ENCODE measurements at regions not wholly inside any gene's neighbourhood (a gene's known extent, or its start where the extent isn't known, plus 50 kb on each side); places are given as distances from the start of the nearest gene placed in this dataset.

- TF ChIP-seq, protein P1, sequence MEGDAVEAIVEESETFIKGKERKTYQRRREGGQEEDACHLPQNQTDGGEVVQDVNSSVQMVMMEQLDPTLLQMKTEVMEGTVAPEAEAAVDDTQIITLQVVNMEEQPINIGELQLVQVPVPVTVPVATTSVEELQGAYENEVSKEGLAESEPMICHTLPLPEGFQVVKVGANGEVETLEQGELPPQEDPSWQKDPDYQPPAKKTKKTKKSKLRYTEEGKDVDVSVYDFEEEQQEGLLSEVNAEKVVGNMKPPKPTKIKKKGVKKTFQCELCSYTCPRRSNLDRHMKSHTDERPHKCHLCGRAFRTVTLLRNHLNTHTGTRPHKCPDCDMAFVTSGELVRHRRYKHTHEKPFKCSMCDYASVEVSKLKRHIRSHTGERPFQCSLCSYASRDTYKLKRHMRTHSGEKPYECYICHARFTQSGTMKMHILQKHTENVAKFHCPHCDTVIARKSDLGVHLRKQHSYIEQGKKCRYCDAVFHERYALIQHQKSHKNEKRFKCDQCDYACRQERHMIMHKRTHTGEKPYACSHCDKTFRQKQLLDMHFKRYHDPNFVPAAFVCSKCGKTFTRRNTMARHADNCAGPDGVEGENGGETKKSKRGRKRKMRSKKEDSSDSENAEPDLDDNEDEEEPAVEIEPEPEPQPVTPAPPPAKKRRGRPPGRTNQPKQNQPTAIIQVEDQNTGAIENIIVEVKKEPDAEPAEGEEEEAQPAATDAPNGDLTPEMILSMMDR (IDR thresholded peaks at IDR 0.05) = no peak
- Histone ChIP-seq H3K4me1 (peaks cover 0 to 16% of the 10 kb centered on the region in 2 donors), H3K27ac (peak overlapping the region; percentile 49 to 57), H3K4me3 (no peak overlapping the region), H3K27me3 (no peaks in the 10 kb centered on the region), H3K36me3 (no peaks in the 10 kb centered on the region), H3K9me3 (no peaks in the 10 kb centered on the region)
- intact Hi-C loops (cut with DNase I) = loop anchor here (5.0 kb wide), 2 partner anchors 50 to 80 kb away; no protein-coding TSS in a partner anchor
- no peak for DNase-seq (ENCODE audit: low spot score in 2 of 2)
Observed at GRCh38 chr4:72817012-72817411, 248.0 kb upstream of the ADAMTS3 start.

- Histone ChIP-seq H3K27ac (no peak overlapping the region), H3K4me1 (peaks cover 0 to 9% of the 10 kb centered on the region in 2 donors), H3K4me3 (no peak overlapping the region), H3K27me3 (no peaks in the 10 kb centered on the region), H3K9me3 (no peaks in the 10 kb centered on the region), H3K36me3 (no peaks in the 10 kb centered on the region)
- intact Hi-C loops (cut with DNase I) = no loop called here
- DNase-seq (ENCODE audit: low spot score in 2 of 2) = no peak
- TF ChIP-seq, protein P1 (IDR thresholded peaks at IDR 0.05) = no peak
Observed at GRCh38 chr4:72814241-72814640, 245.2 kb upstream of the ADAMTS3 start.

DNA sequence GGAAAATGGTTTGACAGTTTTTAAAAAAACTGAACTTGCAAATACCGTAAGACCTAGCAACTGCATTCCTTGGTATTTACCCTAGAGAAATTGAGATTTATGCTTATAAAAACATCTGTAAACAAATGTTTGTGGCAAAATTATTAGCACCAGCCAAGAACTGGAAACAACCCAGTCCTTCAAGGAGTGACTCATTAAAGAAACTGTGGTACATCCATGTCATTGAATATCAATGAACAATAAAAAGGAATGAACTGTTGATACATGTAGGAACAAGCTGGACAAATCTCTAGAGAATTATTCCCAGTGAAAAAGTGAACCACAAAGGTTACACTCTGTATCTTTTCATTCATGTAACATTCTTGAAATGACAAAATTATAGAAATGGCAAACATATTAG, 240.2 kb upstream of the ADAMTS3 start:
- no peaks in the 10 kb centered on the region for H3K36me3 ChIP-seq
- H3K4me3 ChIP-seq = no peak overlapping the region
- no peaks in the 10 kb centered on the region for H3K9me3 ChIP-seq
- no peak overlapping the region for H3K27ac ChIP-seq
- DNase-seq (ENCODE audit: low spot score in 2 of 2) = no peak
- TF ChIP-seq, protein P1 (IDR thresholded peaks at IDR 0.05) = no peak
- no peaks in the 10 kb centered on the region for H3K27me3 ChIP-seq
- intact Hi-C loops (cut with DNase I) = no loop called here
- no peaks in the 10 kb centered on the region for H3K4me1 ChIP-seq

GRCh38 chr4:72805284-72805683, 236.3 kb upstream of the ADAMTS3 start:
- H3K36me3 ChIP-seq = no peaks in the 10 kb centered on the region
- no peak overlapping the region for H3K27ac ChIP-seq

DNA sequence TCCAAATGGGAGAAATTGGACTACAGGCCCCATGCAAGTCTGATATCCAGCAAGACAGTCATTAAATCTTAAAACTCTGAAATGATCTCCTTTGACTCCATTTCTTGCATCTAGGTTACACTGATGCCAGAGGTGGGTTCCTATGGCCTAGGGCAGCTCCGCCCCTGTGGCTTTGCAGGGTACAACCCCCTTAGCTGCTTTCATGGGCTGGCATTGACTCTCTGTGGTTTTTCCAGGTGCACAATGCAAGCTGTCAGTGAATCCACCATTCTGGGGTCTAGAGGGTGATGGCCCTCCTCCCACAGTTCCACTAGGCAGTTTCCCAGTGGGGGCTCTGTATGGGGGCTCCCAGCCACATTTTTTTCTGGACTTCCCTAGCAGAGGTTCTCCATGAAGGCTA, 228.5 kb upstream of the ADAMTS3 start:
- intact Hi-C loops (cut with DNase I) = no loop called here
- Histone ChIP-seq H3K9me3 (no peaks in the 10 kb centered on the region), H3K4me1 (no peaks in the 10 kb centered on the region), H3K4me3 (no peak overlapping the region), H3K36me3 (no peaks in the 10 kb centered on the region), H3K27ac (no peak overlapping the region), H3K27me3 (no peaks in the 10 kb centered on the region)
- no peak for DNase-seq (ENCODE audit: low spot score in 2 of 2)
- TF ChIP-seq, protein P1 (IDR thresholded peaks at IDR 0.05) = no peak

More at GRCh38 chr4:72805284-72805683, 236.3 kb upstream of the ADAMTS3 start:
- DNase-seq (ENCODE audit: low spot score in 2 of 2) = no peak
- no peaks in the 10 kb centered on the region for H3K27me3 ChIP-seq
- H3K4me3 ChIP-seq = no peak overlapping the region
- no peaks in the 10 kb centered on the region for H3K4me1 ChIP-seq
- H3K9me3 ChIP-seq = no peaks in the 10 kb centered on the region
- TF ChIP-seq, protein P1 (IDR thresholded peaks at IDR 0.05) = no peak
- intact Hi-C loops (cut with DNase I) = no loop called here

DNA sequence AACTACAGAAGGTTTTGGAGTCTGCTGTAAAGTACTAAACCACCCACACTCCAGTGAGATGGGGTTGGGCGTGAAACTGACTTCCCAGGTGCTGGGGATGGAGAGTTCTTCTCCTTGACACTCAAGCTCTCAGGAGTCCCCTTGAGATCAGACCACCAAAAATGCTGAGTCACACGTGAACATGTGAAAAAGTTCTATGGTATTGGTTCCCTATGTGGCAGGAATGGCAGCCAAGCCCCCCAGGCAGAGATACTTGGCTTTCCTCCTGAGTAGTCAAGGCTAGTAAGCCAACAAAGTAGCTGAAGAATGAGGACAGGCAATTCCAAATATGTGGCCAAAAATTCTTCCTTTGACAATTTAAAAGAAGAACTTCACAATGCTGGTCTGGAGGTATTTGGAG, 222.0 kb upstream of the ADAMTS3 start:
- TF ChIP-seq, protein P1 (IDR thresholded peaks at IDR 0.05) = no peak
- Histone ChIP-seq H3K27me3 (no peaks in the 10 kb centered on the region), H3K27ac (no peak overlapping the region), H3K9me3 (no peaks in the 10 kb centered on the region), H3K4me1 (no peaks in the 10 kb centered on the region), H3K36me3 (no peaks in the 10 kb centered on the region), H3K4me3 (no peak overlapping the region)
- no peak for DNase-seq (ENCODE audit: low spot score in 2 of 2)
- intact Hi-C loops (cut with DNase I) = no loop called here

All from ascending aorta (tissue), 2 donors.